SJCRH30 (cell line): ENCODE measurements at regions not wholly inside any gene's neighbourhood (a gene's known extent, or its start where the extent isn't known, plus 50 kb on each side); places are given as distances from the start of the nearest gene placed in this dataset.
"Not testable (repeated sequence)": the region's sequence is repeated elsewhere in the genome, so short reads cannot be mapped to it uniquely, and the experiment has no call there.

ENCODE experiments used
- DNase-seq, 2 experiments: peaks; one replicate each; pipeline ENCODE4 v3.0.0-alpha.2; 2015 to 2020
- H3K27ac ChIP-seq: fragments of 250-450 bp; sonication (Bioruptor Pico); 2 replicates; pipeline ENCODE4 v1.5.1; 2020; ENCODE audit warnings: mild to moderate bottlenecking, moderate library complexity
- H3K27me3 ChIP-seq: fragments of 250-450 bp; sonication (Bioruptor Pico); 2 replicates; pipeline ENCODE4 v1.5.1; 2020; ENCODE audit warnings: mild to moderate bottlenecking, moderate library complexity
- H3K36me3 ChIP-seq: fragments of 250-450 bp; sonication (Bioruptor Pico); 2 replicates; pipeline ENCODE4 v1.5.1; 2020; ENCODE audit warnings: mild to moderate bottlenecking, moderate library complexity
- H3K4me1 ChIP-seq: fragments of 250-450 bp; sonication (Bioruptor Pico); 2 replicates; pipeline ENCODE4 v1.5.1; 2020; ENCODE audit warnings: mild to moderate bottlenecking, moderate library complexity
- H3K4me3 ChIP-seq: fragments of 250-450 bp; sonication (Bioruptor Pico); 2 replicates; pipeline ENCODE4 v1.5.1; 2020; ENCODE audit warnings: mild to moderate bottlenecking, moderate library complexity
- H3K9me3 ChIP-seq: fragments of 250-450 bp; sonication (Bioruptor Pico); replicated peaks from 2 replicates; pipeline ENCODE4 v1.5.1; 2020; ENCODE audit warnings: mild to moderate bottlenecking, moderate library complexity

GRCh38 chr13:50247223-50247622 is 232.0 kb downstream of the KCNRG start:
- Histone ChIP-seq H3K4me3 (no peak overlapping the region), H3K27ac (no peak overlapping the region), H3K27me3 (no peaks in the 10 kb centered on the region), H3K9me3 (no peaks in the 10 kb centered on the region), H3K4me1 (peaks cover 12% of the 10 kb centered on the region; the same call in 1 of the 2 replicates), H3K36me3 (no peaks in the 10 kb centered on the region)
- DNase-seq = no peak

- Histone ChIP-seq H3K4me3 (no peak overlapping the region), H3K36me3 (no peaks in the 10 kb centered on the region), H3K4me1 (peaks cover 12% of the 10 kb centered on the region; the same call in 1 of the 2 replicates), H3K9me3 (no peaks in the 10 kb centered on the region), H3K27ac (no peak overlapping the region), H3K27me3 (no peaks in the 10 kb centered on the region)
- no peak for DNase-seq
Observed at GRCh38 chr13:50248516-50249143, 233.4 kb downstream of the KCNRG start.

DNA sequence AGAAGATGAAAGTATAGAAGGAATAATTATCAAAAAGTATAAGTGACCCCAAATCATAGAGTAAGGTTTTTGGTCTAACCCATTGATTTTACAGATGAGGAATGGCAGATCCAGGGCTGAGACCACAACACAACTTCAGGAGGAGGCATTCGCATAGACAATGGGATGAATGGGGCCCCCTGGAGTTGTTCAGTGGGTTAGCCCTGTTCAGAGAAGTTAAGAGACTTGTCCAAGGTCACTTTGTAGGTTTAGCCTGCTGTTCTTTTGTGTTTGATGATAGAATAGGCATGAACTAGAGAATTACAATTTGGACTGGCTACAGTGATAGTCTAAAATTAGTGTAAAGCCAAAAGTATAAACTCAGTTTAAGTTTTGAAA is 233.9 kb downstream of the KCNRG start:
- H3K27me3 ChIP-seq = no peaks in the 10 kb centered on the region
- H3K9me3 ChIP-seq = no peaks in the 10 kb centered on the region
- DNase-seq = no peak
- peaks cover 12% of the 10 kb centered on the region; the same call in 1 of the 2 replicates for H3K4me1 ChIP-seq
- H3K36me3 ChIP-seq = no peaks in the 10 kb centered on the region
- H3K4me3 ChIP-seq = no peak overlapping the region
- no peak overlapping the region for H3K27ac ChIP-seq

GRCh38 chr13:50250401-50250800 is 235.2 kb downstream of the KCNRG start:
- H3K4me1 ChIP-seq = peaks cover 2% of the 10 kb centered on the region; the same call in 1 of the 2 replicates
- no peaks in the 10 kb centered on the region for H3K9me3 ChIP-seq
- no peak for DNase-seq
- H3K36me3 ChIP-seq = no peaks in the 10 kb centered on the region
- H3K4me3 ChIP-seq = no peak overlapping the region
- H3K27me3 ChIP-seq = no peaks in the 10 kb centered on the region
- no peak overlapping the region for H3K27ac ChIP-seq

DNA sequence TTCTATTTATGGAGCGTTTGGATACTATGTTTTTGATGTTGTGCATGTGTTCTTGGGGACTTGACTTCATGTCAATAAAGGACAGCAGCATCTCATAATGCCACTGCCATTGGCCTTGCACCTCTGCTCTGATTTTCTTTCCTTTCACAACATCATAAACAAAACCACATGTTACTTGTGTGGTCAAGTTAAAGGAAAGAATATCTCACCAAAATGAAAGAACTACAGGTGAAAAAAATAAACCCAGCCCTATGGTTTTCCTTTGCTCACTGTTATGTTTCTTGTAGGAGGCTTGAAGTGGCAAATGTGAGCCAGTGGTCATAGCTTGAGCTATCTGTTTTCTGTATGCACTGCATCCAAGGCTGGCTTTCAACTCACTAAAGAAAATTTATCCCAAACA is 240.4 kb downstream of the KCNRG start:
- no peak overlapping the region for H3K27ac ChIP-seq
- H3K4me1 ChIP-seq = no peaks in the 10 kb centered on the region
- no peak overlapping the region for H3K4me3 ChIP-seq
- no peaks in the 10 kb centered on the region for H3K36me3 ChIP-seq
- no peak for DNase-seq
- no peaks in the 10 kb centered on the region for H3K9me3 ChIP-seq
- no peaks in the 10 kb centered on the region for H3K27me3 ChIP-seq

DNA sequence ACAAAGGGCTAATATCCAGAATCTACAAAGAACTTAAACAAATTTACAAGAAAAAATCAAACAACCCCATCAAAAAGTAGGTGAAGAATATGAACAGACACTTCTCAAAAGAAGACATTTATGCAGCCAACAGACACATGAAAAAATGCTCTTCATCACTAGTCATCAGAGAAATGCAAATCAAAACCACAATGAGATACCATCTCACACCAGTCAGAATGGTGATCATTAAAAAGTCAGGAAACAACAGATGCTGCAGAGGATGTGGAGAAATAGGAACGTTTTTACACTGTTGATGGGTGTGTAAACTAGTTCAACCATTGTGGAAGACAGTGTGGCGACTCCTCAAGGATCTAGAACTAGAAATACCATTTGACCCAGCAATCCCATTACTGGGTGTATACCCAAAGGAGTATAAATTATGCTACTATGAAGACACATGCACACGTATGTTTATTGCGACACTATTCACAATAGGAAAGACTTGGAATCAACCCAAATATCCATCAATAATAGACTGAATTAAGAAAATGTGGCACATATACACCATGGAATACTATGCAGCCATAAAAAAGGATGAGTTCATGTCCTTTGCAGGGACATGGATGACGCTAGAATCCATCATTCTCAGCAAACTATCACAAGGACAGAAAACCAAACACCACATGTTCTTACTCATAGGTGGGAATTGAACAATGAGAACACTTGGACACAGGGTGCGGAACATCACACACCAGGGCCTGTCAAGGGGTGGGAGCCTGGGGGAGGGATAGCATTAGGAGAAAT is 241.5 kb downstream of the KCNRG start:
- DNase-seq, H3K36me3 ChIP-seq, H3K9me3 ChIP-seq, H3K4me3 ChIP-seq, H3K27ac ChIP-seq, H3K27me3 ChIP-seq, H3K4me1 ChIP-seq: not testable (repeated sequence)

DNA sequence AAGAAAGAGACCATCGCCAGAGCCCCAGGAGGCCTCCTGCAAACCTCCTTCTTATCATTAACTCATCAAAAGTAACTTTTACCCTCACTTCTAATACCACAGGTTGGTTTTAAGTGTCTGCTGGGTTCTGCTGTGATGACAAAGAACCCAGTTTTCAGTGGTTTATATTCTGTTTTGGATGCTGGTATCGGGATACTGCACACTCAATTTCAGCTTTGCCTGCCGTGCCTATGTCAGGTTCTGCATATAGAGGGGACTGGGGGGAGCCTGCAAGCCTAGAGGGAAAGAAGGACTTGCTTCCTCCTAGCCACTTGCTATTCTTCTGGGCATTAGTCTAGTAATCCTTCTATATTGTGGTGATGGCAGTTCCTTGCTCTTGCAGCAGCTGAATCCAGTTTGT is 242.4 kb downstream of the KCNRG start:
- Histone ChIP-seq H3K9me3 (no peaks in the 10 kb centered on the region), H3K4me3 (no peak overlapping the region), H3K27me3 (no peaks in the 10 kb centered on the region), H3K27ac (no peak overlapping the region), H3K36me3 (no peaks in the 10 kb centered on the region), H3K4me1 (no peaks in the 10 kb centered on the region)
- DNase-seq = no peak

DNA sequence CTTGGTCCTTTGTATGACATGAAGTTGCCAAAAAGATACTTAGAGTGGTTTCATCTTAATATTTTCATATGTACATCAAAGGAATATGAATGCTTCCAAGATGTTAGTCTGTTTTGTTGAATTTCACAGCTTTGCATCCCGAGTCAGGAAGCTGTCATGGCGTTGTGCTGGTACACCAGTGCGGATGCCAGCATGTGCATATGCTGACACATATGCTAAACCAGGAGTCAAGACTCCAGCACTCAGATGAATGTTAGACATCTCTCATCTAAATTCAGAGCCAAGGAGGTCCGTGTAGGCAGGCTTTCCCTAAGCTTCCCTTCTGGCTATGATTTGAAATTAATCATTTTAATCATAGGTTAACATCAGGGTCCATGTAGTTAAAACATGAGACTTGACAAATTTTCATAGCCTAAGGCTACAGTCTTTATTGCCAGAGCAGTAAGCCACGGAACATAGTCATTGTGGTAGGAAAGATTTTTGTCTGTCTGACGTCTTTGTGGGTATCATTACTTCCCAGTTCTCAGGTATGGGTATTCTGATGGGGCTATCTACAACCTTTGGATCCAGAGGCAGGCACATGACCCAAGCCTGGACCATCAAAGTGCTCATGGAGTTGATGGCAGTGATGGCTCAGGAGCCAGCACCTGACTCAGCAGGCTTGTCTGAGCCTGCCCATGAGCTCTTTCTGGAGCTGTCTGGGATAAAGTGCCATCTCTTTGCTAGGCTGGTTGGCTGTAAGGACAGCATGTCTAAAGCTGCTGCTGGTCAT is 246.1 kb downstream of the KCNRG start:
- Histone ChIP-seq H3K9me3 (no peaks in the 10 kb centered on the region), H3K4me3 (no peak overlapping the region), H3K27ac (no peak overlapping the region), H3K4me1 (no peaks in the 10 kb centered on the region), H3K36me3 (no peaks in the 10 kb centered on the region), H3K27me3 (no peaks in the 10 kb centered on the region)
- no peak for DNase-seq

DNA sequence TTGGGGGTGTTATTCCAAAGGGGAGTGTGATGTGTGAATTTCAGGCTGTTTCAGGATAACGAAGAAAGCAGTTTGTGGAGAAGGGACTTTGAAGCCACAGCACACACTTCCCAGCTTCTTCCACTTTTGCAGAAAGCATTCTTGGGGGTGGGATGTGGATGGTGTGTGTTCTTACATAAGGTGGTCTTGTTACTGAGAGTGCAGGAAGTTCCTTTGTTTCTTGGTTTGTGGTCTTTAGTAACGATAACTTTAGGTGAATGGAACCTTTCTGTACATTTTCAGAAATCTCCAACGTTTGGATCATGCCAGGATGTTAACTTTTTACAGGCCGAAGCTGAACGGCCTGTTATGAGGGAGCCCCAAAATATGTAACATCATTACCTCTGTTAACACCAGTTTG is 251.8 kb downstream of the KCNRG start:
- no peak for DNase-seq
- Histone ChIP-seq H3K9me3 (no peaks in the 10 kb centered on the region), H3K27ac (no peak overlapping the region), H3K27me3 (no peaks in the 10 kb centered on the region), H3K4me3 (no peak overlapping the region), H3K36me3 (no peaks in the 10 kb centered on the region), H3K4me1 (no peaks in the 10 kb centered on the region)

DNA sequence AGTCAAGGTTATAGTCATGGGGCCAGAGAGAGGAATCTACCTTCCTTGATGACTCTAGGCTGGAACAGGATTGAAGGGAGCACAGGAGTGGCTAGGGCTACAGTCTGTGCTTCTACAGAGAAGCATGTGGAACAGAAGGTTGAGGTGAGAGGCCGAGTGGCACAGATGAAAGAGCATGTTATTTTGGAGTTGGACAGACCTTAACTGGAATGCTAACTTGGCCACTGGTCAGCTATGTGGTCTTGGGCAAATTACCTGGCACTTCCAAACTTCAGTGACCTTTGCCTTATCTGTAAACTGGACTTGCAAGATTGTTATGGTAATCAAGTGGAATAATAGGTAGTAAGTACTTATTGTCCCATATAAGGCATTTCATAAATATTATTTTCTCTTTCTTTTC is 252.7 kb downstream of the KCNRG start:
- Histone ChIP-seq H3K9me3 (no peaks in the 10 kb centered on the region), H3K27ac (no peak overlapping the region), H3K27me3 (no peaks in the 10 kb centered on the region), H3K36me3 (no peaks in the 10 kb centered on the region), H3K4me1 (no peaks in the 10 kb centered on the region), H3K4me3 (no peak overlapping the region)
- no peak for DNase-seq

GRCh38 chr13:50268500-50268899 is 253.3 kb downstream of the KCNRG start:
- no peak for DNase-seq
- Histone ChIP-seq H3K4me3 (no peak overlapping the region), H3K36me3 (no peaks in the 10 kb centered on the region), H3K4me1 (no peaks in the 10 kb centered on the region), H3K27me3 (no peaks in the 10 kb centered on the region), H3K27ac (no peak overlapping the region), H3K9me3 (no peaks in the 10 kb centered on the region)

DNA sequence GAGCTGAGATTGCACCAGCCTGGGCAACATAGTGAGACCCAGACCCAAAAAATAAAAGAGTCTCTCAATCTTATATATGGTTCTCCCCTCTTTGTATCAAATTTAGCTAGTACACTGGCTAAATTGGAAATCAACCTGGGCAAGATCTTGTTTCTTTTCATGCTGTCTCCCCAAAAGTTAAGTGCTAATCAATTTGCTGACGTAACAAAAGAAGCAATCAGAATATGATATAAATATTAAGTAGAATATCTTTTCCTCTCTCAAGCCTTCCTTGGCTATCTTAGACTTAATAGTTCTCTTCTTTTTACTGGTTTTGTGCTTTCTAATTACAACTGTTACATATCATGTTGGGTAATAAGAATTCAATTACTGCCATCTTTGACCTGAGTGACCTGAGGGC is 258.9 kb downstream of the KCNRG start:
- DNase-seq = no peak
- Histone ChIP-seq H3K4me3 (no peak overlapping the region), H3K27me3 (no peaks in the 10 kb centered on the region), H3K27ac (no peak overlapping the region), H3K4me1 (no peaks in the 10 kb centered on the region), H3K9me3 (no peaks in the 10 kb centered on the region), H3K36me3 (no peaks in the 10 kb centered on the region)

GRCh38 chr13:50275392-50276063 is 260.3 kb downstream of the KCNRG start:
- no peak overlapping the region for H3K27ac ChIP-seq
- no peaks in the 10 kb centered on the region for H3K9me3 ChIP-seq
- no peaks in the 10 kb centered on the region for H3K4me1 ChIP-seq
- no peak for DNase-seq
- H3K4me3 ChIP-seq = no peak overlapping the region
- no peaks in the 10 kb centered on the region for H3K27me3 ChIP-seq
- no peaks in the 10 kb centered on the region for H3K36me3 ChIP-seq

GRCh38 chr13:50276550-50276949 is 261.3 kb downstream of the KCNRG start:
- Histone ChIP-seq H3K4me3 (no peak overlapping the region), H3K4me1 (no peaks in the 10 kb centered on the region), H3K36me3 (no peaks in the 10 kb centered on the region), H3K27me3 (no peaks in the 10 kb centered on the region), H3K9me3 (no peaks in the 10 kb centered on the region), H3K27ac (no peak overlapping the region)
- DNase-seq = no peak

DNA sequence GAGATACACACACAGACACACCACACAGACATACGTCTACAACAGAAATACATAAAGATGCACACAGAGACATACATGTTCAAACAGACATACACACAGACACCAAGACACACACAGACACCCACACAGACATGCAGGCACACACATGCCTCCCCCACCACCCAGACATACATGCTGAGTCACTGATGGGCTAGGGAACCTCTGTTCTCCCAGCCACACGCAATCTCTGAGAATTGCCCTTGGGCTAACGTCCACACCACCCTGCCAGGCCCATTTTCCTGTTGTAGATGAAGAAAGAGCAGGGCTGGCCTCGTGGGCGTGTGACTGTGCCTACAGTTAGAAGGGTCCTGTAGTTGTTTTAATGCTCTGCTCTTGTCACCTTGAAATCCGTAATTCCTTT is 261.9 kb downstream of the KCNRG start:
- DNase-seq = no peak
- H3K27me3 ChIP-seq = no peaks in the 10 kb centered on the region
- no peak overlapping the region for H3K4me3 ChIP-seq
- peaks cover 3% of the 10 kb centered on the region; the same call in 1 of the 2 replicates for H3K9me3 ChIP-seq
- H3K27ac ChIP-seq = no peak overlapping the region
- no peaks in the 10 kb centered on the region for H3K36me3 ChIP-seq
- no peaks in the 10 kb centered on the region for H3K4me1 ChIP-seq
